Naive B cell (primary cell): ENCODE measurements at regions not wholly inside any gene's neighbourhood (a gene's known extent, or its start where the extent isn't known, plus 50 kb on each side); places are given as distances from the start of the nearest gene placed in this dataset.
"Not testable (repeated sequence)": the region's sequence is repeated elsewhere in the genome, so short reads cannot be mapped to it uniquely, and the experiment has no call there.

Experiments used
- ATAC-seq, 2 donors: fragments of 150-1000 bp; cut with Tn5 transposase; 2 replicates each; pipeline ENCODE4 v1.10.0; 2021; ENCODE audit warnings: low read depth in 2 of 2, mild to moderate bottlenecking in 2 of 2, moderate library complexity in 2 of 2
- DNase-seq: peaks from one replicate; pipeline ENCODE4 v3.0.0; 2022
- H3K27ac Mint-ChIP-seq, 6 donors: one replicate each; pipeline ENCODE4 v1.8.0; 2020 to 2022; ENCODE audit warnings: mild to moderate bottlenecking in 6 of 6, mixed read lengths in 6 of 6, moderate library complexity in 5 of 6, inconsistent platforms in 2 of 6
- H3K27me3 Mint-ChIP-seq, 3 donors: one replicate each; pipeline ENCODE4 v1.8.0; 2021 to 2022; ENCODE audit warnings: mixed read lengths in 3 of 3, mild to moderate bottlenecking in 1 of 3
- H3K36me3 Mint-ChIP-seq, 2 donors: one replicate each; pipeline ENCODE4 v1.8.0; 2020 to 2022; ENCODE audit warnings: mixed read lengths in 2 of 2, inconsistent platforms in 1 of 2, mild to moderate bottlenecking in 1 of 2
- H3K4me1 Mint-ChIP-seq, 3 donors: one replicate each; pipeline ENCODE4 v1.8.0; 2020 to 2022; ENCODE audit warnings: mixed read lengths in 3 of 3, inconsistent platforms in 1 of 3, mild to moderate bottlenecking in 1 of 3, moderate library complexity in 1 of 3
- H3K4me3 Mint-ChIP-seq, 8 donors: one replicate each; pipeline ENCODE4 v1.8.0; 2020 to 2022; ENCODE audit warnings: mild to moderate bottlenecking in 8 of 8, mixed read lengths in 8 of 8, moderate library complexity in 8 of 8, inconsistent platforms in 2 of 8
- H3K9me3 Mint-ChIP-seq, 7 donors: one replicate each; pipeline ENCODE4 v1.8.0; 2020 to 2022; ENCODE audit warnings: mixed read lengths in 7 of 7, mild to moderate bottlenecking in 5 of 7, inconsistent platforms in 2 of 7, moderate library complexity in 1 of 7

DNA sequence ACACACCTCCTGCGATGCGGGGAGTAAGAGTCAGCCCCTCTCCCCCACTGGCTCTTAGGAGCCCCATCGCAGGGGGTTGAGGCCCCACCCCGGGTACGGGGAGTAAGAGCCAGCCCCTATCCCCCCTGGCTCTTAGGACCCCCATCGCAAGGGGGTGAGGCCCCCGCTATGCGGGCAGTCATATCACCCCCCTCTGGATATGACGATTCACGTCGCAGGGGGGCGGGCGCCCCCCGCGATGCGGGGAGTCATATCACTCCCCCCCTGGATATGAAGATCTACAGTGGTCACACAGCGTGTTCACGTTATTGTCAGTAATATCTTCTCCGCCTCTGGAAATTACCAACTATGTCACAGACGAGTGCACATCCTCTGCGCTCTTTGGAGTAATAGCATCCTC lies 61.1 kb downstream of the DEFB131A start:
- not testable (repeated sequence) for H3K36me3 Mint-ChIP-seq, H3K4me1 Mint-ChIP-seq, DNase-seq, H3K27me3 Mint-ChIP-seq, H3K9me3 Mint-ChIP-seq, H3K4me3 Mint-ChIP-seq, ATAC-seq, H3K27ac Mint-ChIP-seq

DNA sequence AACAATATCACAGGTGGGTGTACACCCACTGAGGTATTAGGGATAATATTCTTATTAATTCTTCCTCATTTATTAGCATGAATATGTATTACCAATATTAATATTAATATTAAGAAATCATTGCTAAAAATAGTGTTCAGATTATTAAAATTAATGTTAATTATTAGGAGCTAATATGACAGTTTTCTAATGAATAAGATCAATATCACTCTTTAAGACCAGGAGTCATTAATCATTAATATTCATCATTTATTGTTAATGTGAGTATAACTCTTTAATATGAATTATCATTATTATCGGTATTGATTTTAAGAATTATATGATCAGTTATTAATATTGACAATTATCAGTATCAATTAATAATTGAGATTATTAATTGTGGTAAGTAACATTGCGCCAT lies 62.5 kb downstream of the DEFB131A start:
- not testable (repeated sequence) for ATAC-seq, DNase-seq, H3K9me3 Mint-ChIP-seq, H3K36me3 Mint-ChIP-seq, H3K27me3 Mint-ChIP-seq, H3K4me3 Mint-ChIP-seq, H3K27ac Mint-ChIP-seq, H3K4me1 Mint-ChIP-seq

DNA sequence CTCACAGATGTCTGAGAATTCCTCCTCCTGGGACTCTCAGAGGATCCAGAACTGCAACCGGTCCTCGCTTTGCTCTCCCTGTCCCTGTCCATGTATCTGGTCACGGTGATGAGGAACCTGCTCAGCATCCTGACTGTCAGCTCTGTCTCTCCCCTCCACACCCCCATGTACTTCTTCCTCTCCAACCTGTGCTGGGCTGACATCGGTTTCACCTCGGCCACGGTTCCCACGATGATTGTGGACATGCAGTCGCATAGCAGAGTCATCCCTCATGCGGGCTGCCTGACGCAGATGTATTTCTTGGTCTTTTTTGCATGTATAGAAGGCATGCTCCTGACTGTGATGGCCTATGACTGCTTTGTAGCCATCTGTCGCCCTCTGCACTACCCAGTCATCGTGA lies 68.7 kb downstream of the DEFB131A start:
- H3K27me3 Mint-ChIP-seq, H3K4me3 Mint-ChIP-seq: not testable (repeated sequence)

DNA sequence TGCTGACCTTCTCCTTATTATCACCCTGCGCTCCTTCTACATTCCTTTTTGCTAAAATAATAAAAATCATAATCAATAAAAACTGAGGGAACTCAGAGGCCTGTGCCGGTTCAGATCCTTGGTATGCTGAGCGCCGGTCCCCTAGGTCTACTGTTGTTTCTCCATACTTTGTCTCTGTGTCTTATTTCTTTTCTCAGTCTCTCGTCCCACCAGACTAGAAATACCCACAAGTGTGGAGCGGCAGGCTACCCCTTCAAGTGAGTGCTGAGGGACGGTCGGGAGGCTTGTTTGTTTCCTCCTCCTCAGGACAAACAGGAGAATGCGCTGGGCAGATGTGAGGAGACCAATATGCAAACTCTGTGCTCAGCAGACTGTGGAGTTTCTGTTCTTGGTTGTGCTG lies 75.4 kb downstream of the DEFB131A start:
- not testable (repeated sequence) for DNase-seq, H3K4me1 Mint-ChIP-seq, H3K36me3 Mint-ChIP-seq, H3K4me3 Mint-ChIP-seq, ATAC-seq
- Mint-ChIP-seq H3K27ac (peak overlapping the region in 1 of 6 donors; percentile 86), H3K9me3 (peaks cover 0 to 11% (median 5%) of the 10 kb centered on the region in 7 donors), H3K27me3 (peaks cover 0 to 11% (median 4%) of the 10 kb centered on the region in 3 donors)

More for the DNA sequence above, 68.7 kb downstream of the DEFB131A start:
- H3K9me3 Mint-ChIP-seq, DNase-seq, H3K27ac Mint-ChIP-seq, ATAC-seq, H3K36me3 Mint-ChIP-seq, H3K4me1 Mint-ChIP-seq: not testable (repeated sequence)

DNA sequence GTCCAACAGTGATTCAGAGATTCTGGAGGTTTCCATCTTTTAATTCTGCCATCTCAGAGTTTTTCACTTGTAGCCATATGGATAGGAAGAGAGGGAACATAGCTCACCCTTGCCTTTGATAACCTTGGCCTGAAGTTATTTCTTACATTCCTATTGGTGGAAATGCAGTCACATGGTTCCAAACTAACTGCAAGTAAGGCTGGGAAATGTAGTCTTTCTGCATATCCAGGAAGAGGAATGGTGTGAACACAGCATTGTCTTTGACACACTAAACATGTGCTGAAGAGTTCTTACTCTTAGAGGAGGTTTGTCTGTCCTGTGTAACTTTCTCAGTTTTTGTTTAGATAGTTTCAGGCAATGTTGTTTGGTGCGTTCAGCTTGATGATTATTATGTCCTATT lies 78.7 kb downstream of the DEFB131A start:
- Mint-ChIP-seq H3K9me3 (peaks cover 0 to 11% (median 3%) of the 10 kb centered on the region in 7 donors), H3K27me3 (peaks cover 3 to 12% (median 8%) of the 10 kb centered on the region in 3 donors)
- not testable (repeated sequence) for H3K4me1 Mint-ChIP-seq, ATAC-seq, DNase-seq, H3K4me3 Mint-ChIP-seq, H3K36me3 Mint-ChIP-seq, H3K27ac Mint-ChIP-seq

DNA sequence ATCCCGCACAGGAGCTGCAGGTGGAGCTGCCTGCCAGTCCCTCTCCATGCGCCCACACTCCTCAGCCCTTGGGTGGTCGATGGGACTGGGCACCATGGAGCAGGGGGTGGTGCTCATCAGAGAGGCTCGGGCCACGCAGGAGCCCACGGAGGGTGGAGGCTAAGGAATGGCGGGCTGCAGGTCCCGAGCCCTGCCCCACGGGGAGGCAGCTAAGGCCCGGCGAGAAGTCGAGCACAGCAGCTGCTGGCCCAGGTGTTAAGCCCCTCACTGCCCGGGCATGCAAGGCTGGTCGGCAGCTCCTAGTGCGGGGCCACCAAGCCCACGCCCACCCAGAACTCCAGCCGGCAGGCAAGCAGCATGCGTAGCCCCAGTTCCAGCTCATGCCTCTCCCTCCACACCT lies 80.2 kb downstream of the DEFB131A start:
- not testable (repeated sequence) for ATAC-seq, H3K27ac Mint-ChIP-seq, DNase-seq, H3K4me3 Mint-ChIP-seq, H3K4me1 Mint-ChIP-seq, H3K36me3 Mint-ChIP-seq
- peaks cover 8 to 21% (median 16%) of the 10 kb centered on the region in 3 donors for H3K27me3 Mint-ChIP-seq
- peaks cover 0 to 11% (median 3%) of the 10 kb centered on the region in 7 donors for H3K9me3 Mint-ChIP-seq

DNA sequence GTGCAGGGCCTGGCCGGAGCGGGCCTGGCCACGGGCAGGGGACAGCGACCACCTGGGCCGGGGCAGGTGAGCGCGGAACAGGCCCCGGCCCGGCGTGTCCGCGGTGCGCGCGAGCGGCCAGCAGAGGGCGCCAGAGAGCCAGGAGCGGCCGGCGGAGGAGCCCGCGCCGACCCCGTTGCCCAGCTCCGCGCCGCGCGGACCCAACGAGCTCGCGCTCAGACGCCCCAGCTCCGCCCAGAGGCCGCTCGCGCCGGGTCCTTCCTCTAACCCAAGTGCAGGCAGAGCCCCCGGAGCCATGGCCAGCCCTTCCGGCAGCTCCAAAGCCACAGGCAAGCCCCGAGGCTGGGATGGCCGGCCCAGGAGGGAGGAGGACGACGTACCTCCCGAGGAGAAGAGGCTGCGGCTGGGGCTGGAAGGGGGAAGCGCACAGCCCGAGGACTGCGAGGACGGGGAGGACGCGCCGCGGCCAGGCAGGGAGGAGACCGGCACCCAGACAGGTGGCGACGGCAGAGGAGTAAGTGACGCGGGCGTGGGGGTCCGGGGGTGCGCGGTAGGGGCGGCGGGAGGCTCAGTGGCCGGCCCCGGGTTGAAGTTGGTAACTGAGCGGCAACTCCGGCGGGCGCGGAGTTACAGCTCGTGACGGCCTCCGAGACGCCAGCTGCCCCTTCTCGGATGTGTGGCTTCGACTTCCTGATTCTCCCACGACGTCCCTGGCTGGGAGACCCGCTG lies 88.1 kb downstream of the DEFB131A start:
- peak; percentile 30 to 58 for ATAC-seq
- Mint-ChIP-seq H3K4me1 (peaks cover 2 to 19% (median 5%) of the 10 kb centered on the region in 3 donors), H3K27me3 (peaks cover 25 to 53% (median 51%) of the 10 kb centered on the region in 3 donors), H3K4me3 (peak overlapping the region in 7 of 8 donors; percentile 40 to 88 (median 75))
- not testable (repeated sequence) for H3K9me3 Mint-ChIP-seq, H3K36me3 Mint-ChIP-seq, H3K27ac Mint-ChIP-seq
- DNase-seq: peak; percentile 54

DNA sequence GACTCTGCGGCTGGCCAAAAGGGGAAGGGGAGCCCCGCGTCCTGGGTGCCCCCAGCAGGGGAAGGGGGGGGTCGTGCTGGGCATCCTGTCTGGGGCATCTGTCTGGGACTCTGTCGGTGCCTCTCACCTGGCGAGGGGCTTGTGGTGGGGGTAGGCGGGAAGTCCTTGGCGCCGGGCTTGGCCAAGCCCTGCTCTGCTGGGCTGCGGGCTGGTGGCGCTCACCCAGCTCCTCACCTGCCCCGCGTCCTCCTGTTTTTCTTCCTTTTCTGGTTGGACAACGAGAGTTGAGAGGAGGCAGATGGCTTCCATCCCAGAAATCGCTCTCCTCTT lies 88.6 kb downstream of the DEFB131A start:
- H3K9me3 Mint-ChIP-seq, ATAC-seq, H3K27ac Mint-ChIP-seq, H3K36me3 Mint-ChIP-seq, DNase-seq: not testable (repeated sequence)
- H3K4me3 Mint-ChIP-seq: peak overlapping the region in 7 of 8 donors; percentile 69 to 88 (median 75)
- peaks cover 25 to 57% (median 49%) of the 10 kb centered on the region in 3 donors for H3K27me3 Mint-ChIP-seq
- peaks cover 2 to 19% (median 5%) of the 10 kb centered on the region in 3 donors for H3K4me1 Mint-ChIP-seq

DNA sequence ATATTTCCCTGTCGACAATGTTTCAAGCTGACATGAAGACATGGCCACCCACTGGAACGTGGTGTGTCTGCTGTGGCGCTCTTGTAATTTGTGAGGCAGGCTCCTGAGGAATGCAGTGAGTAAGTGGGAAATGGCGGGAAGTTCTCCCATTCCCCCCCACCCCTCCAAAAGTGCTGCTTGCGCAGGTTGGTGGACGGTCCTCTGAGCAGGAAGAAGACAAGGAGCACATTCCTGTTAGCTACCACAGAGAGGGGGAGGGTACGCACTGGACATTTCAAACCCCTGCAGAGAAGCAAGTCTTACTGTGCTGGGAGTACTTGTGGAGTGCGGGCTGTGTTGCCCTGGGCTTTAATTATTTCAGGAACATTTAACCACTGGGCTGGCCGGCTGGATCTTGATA lies 92.9 kb downstream of the DEFB131A start:
- not testable (repeated sequence) for H3K27ac Mint-ChIP-seq, H3K4me3 Mint-ChIP-seq, DNase-seq, H3K36me3 Mint-ChIP-seq, ATAC-seq, H3K9me3 Mint-ChIP-seq
- Mint-ChIP-seq H3K4me1 (peaks cover 0 to 22% (median 5%) of the 10 kb centered on the region in 3 donors), H3K27me3 (peaks cover 4 to 20% (median 20%) of the 10 kb centered on the region in 3 donors)

DNA sequence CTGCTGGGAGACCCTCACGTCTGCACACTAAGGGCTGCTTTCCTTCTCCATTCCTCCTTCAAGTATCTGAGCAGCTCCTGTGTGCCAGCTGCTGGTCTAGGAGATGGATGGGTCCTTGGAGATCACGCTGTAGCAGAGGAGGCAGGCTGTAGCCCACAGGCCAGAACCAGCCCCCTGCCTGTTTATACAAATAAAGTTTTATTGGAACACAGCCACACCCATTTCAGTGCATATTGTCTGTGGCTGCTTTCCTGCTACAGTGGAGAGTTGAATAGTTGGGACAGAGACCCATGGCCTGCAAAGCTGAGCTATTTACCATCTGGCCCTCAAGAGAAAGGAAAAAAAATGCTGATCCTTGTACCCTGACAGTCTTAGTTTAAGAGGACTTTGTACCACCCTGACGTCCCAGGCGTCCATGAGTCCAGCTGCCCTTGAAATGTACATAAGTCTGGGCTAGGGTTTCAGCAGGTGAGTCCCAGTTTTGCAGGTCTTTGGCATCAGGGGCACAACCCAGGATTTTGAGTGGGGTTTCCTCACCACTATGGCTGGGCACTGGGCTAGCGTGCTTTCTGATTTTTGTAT lies 95.8 kb downstream of the DEFB131A start:
- H3K4me3 Mint-ChIP-seq, H3K9me3 Mint-ChIP-seq, H3K36me3 Mint-ChIP-seq, H3K27ac Mint-ChIP-seq, DNase-seq, H3K4me1 Mint-ChIP-seq, ATAC-seq, H3K27me3 Mint-ChIP-seq: not testable (repeated sequence)

DNA sequence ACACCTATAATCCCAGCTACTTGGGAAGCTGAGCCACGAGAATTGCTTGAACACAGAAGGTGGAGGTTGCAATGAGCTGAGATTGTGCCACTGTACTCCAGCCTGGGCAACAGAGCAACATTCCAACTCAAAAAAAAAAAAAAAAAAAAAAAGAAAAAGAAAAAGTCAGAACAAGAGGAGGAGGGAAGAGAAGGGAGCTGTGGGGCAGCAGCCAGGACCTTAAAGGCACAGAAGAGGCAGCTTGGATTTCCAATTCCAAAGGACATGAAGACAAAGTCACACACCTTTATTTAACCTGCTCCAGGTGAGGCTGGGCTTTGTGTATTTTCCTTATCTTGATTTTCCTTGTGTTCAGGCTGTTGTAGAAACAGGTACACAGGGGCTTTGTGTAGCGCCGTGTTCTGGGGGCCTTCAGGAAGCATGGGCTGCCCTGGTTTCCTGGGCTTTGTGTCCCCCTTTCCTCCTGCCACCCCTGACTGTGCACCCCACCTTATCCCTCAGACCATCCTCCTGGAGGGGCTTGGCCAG lies 97.2 kb downstream of the DEFB131A start:
- H3K27ac Mint-ChIP-seq: peak overlapping the region in 1 of 6 donors; percentile 28
- not testable (repeated sequence) for H3K27me3 Mint-ChIP-seq, ATAC-seq

DNA sequence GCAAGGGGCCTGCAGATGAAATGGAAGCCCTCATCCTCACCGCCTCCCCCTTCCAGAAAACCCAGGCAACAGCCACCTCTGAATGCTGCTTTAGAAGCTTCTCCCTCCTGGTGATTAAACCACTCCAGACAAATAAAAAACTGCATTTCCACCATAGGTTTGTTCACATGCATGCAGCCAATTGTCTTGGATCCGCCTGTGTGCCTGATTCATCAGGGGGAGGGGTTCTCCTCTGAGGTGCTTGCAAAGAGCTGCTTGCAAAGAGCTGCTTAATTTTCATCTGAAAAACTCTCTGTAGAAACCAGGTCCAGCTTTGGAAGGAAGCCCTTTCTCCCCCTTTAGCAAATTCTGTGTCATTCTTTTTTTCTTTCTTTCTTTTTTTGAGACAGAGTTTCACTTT lies 100.6 kb downstream of the DEFB131A start:
- not testable (repeated sequence) for H3K4me3 Mint-ChIP-seq, H3K36me3 Mint-ChIP-seq, H3K9me3 Mint-ChIP-seq, DNase-seq, ATAC-seq, H3K4me1 Mint-ChIP-seq, H3K27me3 Mint-ChIP-seq
- peak overlapping the region in 1 of 6 donors; percentile 26 for H3K27ac Mint-ChIP-seq

More for the DNA sequence above, 97.2 kb downstream of the DEFB131A start:
- peak overlapping the region in 1 of 8 donors; percentile 61 for H3K4me3 Mint-ChIP-seq
- H3K9me3 Mint-ChIP-seq, DNase-seq, H3K36me3 Mint-ChIP-seq, H3K4me1 Mint-ChIP-seq: not testable (repeated sequence)

DNA sequence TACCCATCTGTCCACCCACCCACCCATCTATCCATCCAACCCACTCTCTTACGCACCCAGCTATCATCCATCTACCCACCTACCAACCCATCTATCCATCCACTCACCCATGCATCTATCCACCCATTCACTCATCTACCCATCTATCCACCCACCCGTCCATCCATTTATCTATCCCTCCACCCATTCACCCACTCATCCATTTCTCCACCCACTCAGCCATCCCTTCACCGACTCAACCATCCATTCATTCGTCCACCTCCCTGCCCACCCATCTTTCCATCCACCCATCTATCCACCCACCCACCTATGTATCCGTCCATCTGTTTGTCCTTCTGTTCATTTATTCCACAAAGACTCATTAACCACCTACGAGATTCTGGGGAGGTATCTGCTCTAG lies 103.3 kb downstream of the DEFB131A start:
- DNase-seq, H3K4me1 Mint-ChIP-seq, H3K9me3 Mint-ChIP-seq, H3K4me3 Mint-ChIP-seq, H3K27me3 Mint-ChIP-seq, ATAC-seq, H3K36me3 Mint-ChIP-seq: not testable (repeated sequence)
- peak overlapping the region in 1 of 6 donors; percentile 75 for H3K27ac Mint-ChIP-seq

DNA sequence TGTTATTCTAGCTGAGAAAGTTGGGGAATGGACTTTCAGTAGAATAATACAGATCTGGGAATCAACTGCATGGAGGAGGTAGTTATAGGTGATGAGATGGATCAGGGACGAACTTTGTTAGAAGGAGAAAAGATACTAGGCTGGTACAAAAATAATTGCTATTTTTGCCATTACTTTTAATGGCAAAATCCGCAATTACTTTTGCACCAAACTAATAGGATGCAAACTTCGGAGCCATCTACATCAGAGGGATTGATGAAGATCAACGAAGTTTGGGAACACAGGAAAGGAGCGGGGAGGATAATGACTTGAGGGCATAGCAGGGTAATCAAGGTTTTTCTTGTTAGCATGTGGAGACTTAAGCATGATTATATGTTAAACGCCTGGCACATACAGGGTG lies 111.9 kb downstream of the DEFB131A start:
- not testable (repeated sequence) for H3K4me3 Mint-ChIP-seq, DNase-seq, H3K36me3 Mint-ChIP-seq, H3K9me3 Mint-ChIP-seq, H3K27me3 Mint-ChIP-seq, ATAC-seq, H3K27ac Mint-ChIP-seq, H3K4me1 Mint-ChIP-seq
